ENCODE measurements at regions not wholly inside any gene's neighbourhood (a gene's known extent, or its start where the extent isn't known, plus 50 kb on each side); places are given as distances from the start of the nearest gene placed in this dataset.

DNA sequence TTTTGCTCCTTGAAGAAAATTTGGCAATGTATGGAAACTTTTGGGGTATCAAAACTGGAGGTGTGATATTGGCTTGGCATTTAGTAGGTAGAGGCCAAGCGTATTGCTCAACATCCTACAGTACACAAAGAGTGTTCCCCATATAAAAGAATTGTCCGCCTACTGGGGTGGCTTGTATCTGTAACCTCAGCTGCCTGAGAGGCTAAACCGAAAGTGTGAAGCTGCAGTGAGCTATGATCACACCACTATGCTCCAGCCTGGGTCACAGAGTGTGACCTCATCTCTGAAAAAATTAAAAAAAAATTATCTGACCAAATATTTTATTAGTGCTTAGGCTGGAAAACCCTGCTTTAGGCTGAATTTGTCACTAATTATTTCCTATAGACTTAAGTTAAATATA lies 483.9 kb downstream of the PYDC2 start:
- DNase-seq: no peak
- Histone ChIP-seq H3K36me3 (ENCODE audit: insufficient read depth, low read length) (no peaks in the 10 kb centered on the region), H3K4me1 (ENCODE audit: insufficient read depth, low read length) (no peaks in the 10 kb centered on the region), H3K27ac (ENCODE audit: low read depth, low read length) (no peak overlapping the region), H3K9me3 (ENCODE audit: low read length) (no peaks in the 10 kb centered on the region), H3K4me3 (ENCODE audit: low read length) (no peak overlapping the region), H3K27me3 (ENCODE audit: insufficient read depth, low read length, poor library complexity, severe bottlenecking) (no peaks in the 10 kb centered on the region)
- Mint-ChIP-seq H3K9me3 (peaks cover 0 to 7% (median 3%) of the 10 kb centered on the region in 5 donors), H3K4me3 (no peak overlapping the region), H3K4me1 (no peaks in the 10 kb centered on the region), H3K27me3 (no peaks in the 10 kb centered on the region), H3K36me3 (no peaks in the 10 kb centered on the region), H3K27ac (no peak overlapping the region)
- POLR2A ChIA-PET: no interaction called here
- CTCF ChIA-PET: no interaction called here

DNA sequence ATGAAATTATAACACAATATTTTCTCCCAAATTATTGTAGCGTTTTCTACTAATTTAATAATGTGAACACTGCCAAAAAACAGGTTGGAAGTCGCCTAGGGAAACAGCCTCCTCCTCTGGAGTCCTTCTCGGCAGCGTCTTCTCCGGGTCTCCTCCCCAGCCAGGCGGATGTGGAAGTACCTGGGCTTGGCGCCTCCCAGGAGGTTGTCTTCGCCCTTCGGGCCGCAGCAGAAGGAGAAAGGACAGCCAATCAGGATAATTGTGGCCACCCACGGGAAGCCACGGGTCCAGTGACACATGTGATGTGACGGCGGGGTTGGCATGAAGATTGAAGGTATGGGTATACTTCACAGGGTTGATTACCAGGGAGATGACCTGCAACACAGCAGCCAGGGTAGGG lies 491.2 kb downstream of the PYDC2 start:
- POLR2A ChIA-PET: no interaction called here
- H3K4me3 Mint-ChIP-seq: no peak overlapping the region
- Histone ChIP-seq H3K27me3 (ENCODE audit: insufficient read depth, low read length, poor library complexity, severe bottlenecking) (no peaks in the 10 kb centered on the region), H3K4me1 (ENCODE audit: insufficient read depth, low read length) (no peaks in the 10 kb centered on the region), H3K36me3 (ENCODE audit: insufficient read depth, low read length) (no peaks in the 10 kb centered on the region), H3K9me3 (ENCODE audit: low read length) (no peaks in the 10 kb centered on the region), H3K27ac (ENCODE audit: low read depth, low read length) (no peak overlapping the region), H3K4me3 (ENCODE audit: low read length) (no peak overlapping the region)
- CTCF ChIA-PET: no interaction called here
- no peaks in the 10 kb centered on the region for H3K36me3 Mint-ChIP-seq
- DNase-seq: no peak
- H3K4me1 Mint-ChIP-seq: no peaks in the 10 kb centered on the region
- peaks cover 0 to 6% (median 2%) of the 10 kb centered on the region in 5 donors for H3K9me3 Mint-ChIP-seq
- no peak overlapping the region for H3K27ac Mint-ChIP-seq
- no peaks in the 10 kb centered on the region for H3K27me3 Mint-ChIP-seq

DNA sequence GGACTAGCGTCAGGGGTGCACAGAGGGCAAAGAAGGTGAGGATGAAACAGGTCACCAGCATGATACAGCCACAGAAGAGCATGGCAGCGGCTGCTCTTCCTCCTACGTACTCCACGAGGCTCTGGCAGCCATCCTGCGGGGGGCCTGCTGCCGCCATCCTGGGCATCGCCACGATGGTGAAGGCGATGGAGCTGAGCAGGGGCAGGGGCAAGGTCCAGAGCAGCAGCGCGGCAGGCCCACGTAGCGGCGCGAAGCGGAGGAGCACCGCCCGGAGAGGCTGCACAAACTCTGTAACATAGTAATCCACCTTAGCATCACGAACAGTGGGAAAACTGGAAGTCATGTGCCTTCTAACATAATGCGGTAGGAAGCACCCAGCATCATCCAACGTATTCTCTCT lies 491.6 kb downstream of the PYDC2 start:
- DNase-seq: no peak
- Histone ChIP-seq H3K9me3 (ENCODE audit: low read length) (no peaks in the 10 kb centered on the region), H3K27me3 (ENCODE audit: insufficient read depth, low read length, poor library complexity, severe bottlenecking) (no peaks in the 10 kb centered on the region), H3K4me3 (ENCODE audit: low read length) (no peak overlapping the region), H3K27ac (ENCODE audit: low read depth, low read length) (no peak overlapping the region), H3K36me3 (ENCODE audit: insufficient read depth, low read length) (no peaks in the 10 kb centered on the region), H3K4me1 (ENCODE audit: insufficient read depth, low read length) (no peaks in the 10 kb centered on the region)
- Mint-ChIP-seq H3K27ac (no peak overlapping the region), H3K36me3 (no peaks in the 10 kb centered on the region), H3K9me3 (peaks cover 0 to 6% (median 2%) of the 10 kb centered on the region in 5 donors), H3K27me3 (no peaks in the 10 kb centered on the region), H3K4me1 (no peaks in the 10 kb centered on the region), H3K4me3 (no peak overlapping the region)
- CTCF ChIA-PET: no interaction called here
- POLR2A ChIA-PET: no interaction called here

DNA sequence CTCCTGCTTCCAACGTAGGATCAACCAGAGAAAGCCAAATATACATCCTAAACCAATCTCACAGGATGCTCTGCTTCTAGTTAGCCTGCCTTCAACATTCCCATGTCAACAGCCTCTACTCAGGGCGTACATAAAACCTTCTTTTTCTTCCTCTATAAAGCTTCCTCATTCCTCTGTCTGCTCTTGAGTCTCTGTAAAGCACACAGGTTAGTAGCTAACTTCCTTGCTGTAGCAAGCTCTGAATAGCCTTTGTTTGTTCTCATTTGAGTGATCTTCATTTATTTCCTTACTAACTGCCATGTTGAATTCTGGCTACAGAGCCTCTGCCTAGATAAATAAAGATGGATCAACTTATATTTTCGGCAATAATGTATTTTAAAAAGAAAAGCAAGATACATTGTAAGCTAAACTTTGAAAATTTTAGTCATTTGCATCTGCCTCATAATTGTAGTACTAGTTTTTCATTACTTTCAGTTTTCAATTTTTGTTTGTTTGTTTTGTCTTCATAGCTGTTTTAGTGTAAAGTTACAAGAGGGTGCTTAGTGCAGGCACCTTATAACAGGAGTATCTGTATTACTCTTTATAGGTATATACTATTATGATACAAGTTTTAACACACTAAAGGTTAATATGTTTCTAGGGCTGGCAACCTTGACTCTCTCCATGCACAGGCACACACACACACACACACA lies 498.2 kb downstream of the PYDC2 start:
- Mint-ChIP-seq H3K36me3 (no peaks in the 10 kb centered on the region), H3K9me3 (peaks cover 0 to 10% (median 3%) of the 10 kb centered on the region in 5 donors), H3K4me3 (no peak overlapping the region), H3K4me1 (no peaks in the 10 kb centered on the region), H3K27ac (no peak overlapping the region), H3K27me3 (no peaks in the 10 kb centered on the region)
- CTCF ChIA-PET: no interaction called here
- Histone ChIP-seq H3K36me3 (ENCODE audit: insufficient read depth, low read length) (no peaks in the 10 kb centered on the region), H3K4me3 (ENCODE audit: low read length) (no peak overlapping the region), H3K9me3 (ENCODE audit: low read length) (no peaks in the 10 kb centered on the region), H3K27me3 (ENCODE audit: insufficient read depth, low read length, poor library complexity, severe bottlenecking) (no peaks in the 10 kb centered on the region), H3K27ac (ENCODE audit: low read depth, low read length) (no peak overlapping the region), H3K4me1 (ENCODE audit: insufficient read depth, low read length) (no peaks in the 10 kb centered on the region)
- no peak for DNase-seq
- POLR2A ChIA-PET: no interaction called here

DNA sequence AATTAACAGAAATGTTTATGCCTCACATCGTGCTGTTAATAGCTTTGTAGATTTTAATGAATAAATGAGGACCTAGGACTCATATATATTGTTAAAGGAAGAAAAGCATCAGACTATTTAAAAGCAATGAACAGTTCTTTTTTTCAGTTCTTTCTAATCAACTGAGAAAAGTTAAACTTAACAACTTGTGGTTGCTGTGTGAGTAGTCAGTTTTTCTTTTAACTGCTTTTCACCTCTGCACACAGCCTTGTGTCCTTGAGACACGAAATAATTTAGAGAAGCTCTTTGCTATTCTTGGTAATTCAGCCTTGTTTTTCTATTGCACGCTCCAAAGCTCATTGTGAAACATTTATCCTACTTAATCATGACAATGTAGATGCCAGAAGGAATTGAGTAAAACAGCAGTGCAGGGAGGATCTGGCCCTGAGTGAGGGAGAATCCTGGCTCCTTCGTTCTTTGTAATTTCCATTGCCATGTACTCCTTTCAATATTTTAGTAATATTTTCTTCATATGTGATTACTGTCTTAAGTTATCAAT lies 499.0 kb downstream of the PYDC2 start:
- Histone ChIP-seq H3K27ac (ENCODE audit: low read depth, low read length) (no peak overlapping the region), H3K36me3 (ENCODE audit: insufficient read depth, low read length) (no peaks in the 10 kb centered on the region), H3K4me1 (ENCODE audit: insufficient read depth, low read length) (no peaks in the 10 kb centered on the region), H3K27me3 (ENCODE audit: insufficient read depth, low read length, poor library complexity, severe bottlenecking) (no peaks in the 10 kb centered on the region), H3K4me3 (ENCODE audit: low read length) (no peak overlapping the region), H3K9me3 (ENCODE audit: low read length) (no peaks in the 10 kb centered on the region)
- Mint-ChIP-seq H3K4me3 (no peak overlapping the region), H3K4me1 (no peaks in the 10 kb centered on the region), H3K9me3 (peaks cover 0 to 10% (median 3%) of the 10 kb centered on the region in 5 donors), H3K27ac (no peak overlapping the region), H3K27me3 (no peaks in the 10 kb centered on the region), H3K36me3 (no peaks in the 10 kb centered on the region)
- DNase-seq: no peak
- ChIA-PET POLR2A (no interaction called here), CTCF (no interaction called here)

DNA sequence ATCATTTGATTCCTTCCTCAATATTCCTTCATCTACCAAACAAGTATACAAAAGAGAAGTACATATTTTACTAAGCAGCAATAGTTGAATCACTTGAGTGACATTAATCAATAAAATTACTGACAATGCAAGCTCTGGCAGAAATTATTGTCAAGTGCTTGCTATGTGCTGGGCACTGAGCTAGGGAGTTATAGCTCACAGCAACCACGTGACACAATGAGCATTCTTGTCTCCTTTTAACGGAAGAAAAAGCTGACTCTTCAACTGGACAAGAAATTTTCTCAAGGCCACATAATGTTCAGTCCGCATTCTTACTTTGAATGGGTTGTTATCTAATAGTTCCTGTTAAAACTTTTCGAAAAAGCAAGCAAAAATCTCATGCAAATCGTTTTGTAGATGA lies 500.1 kb downstream of the PYDC2 start:
- H3K9me3 Mint-ChIP-seq: peaks cover 0 to 10% (median 3%) of the 10 kb centered on the region in 5 donors
- ChIA-PET POLR2A (no interaction called here), CTCF (no interaction called here)
- no peaks in the 10 kb centered on the region for H3K4me1 ChIP-seq (ENCODE audit: insufficient read depth, low read length)
- no peak for DNase-seq
- no peak overlapping the region for H3K4me3 ChIP-seq (ENCODE audit: low read length)
- no peaks in the 10 kb centered on the region for H3K9me3 ChIP-seq (ENCODE audit: low read length)
- no peaks in the 10 kb centered on the region for H3K36me3 ChIP-seq (ENCODE audit: insufficient read depth, low read length)
- no peaks in the 10 kb centered on the region for H3K36me3 Mint-ChIP-seq
- H3K27me3 Mint-ChIP-seq: no peaks in the 10 kb centered on the region
- H3K27me3 ChIP-seq (ENCODE audit: insufficient read depth, low read length, poor library complexity, severe bottlenecking): no peaks in the 10 kb centered on the region
- H3K27ac ChIP-seq (ENCODE audit: low read depth, low read length): no peak overlapping the region
- H3K4me1 Mint-ChIP-seq: no peaks in the 10 kb centered on the region
- H3K4me3 Mint-ChIP-seq: no peak overlapping the region
- no peak overlapping the region for H3K27ac Mint-ChIP-seq

DNA sequence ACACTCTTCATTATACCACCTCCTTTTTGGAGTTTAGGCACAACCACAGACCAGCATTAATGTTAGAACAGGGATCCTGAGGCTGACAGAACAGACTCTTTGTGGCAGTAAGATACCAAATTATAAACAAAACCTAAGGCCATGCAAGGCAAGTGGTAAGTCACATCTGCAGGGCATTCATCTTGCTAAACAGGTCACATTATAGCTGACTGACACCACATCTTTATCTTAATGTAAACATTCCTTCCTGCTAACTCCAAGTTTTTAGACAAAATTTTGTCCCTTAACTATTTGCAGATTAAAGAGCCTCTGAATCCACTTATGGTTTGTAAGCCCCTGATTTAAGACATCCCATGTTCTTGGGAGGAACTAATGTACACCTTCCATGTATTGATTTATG lies 500.6 kb downstream of the PYDC2 start:
- Histone ChIP-seq H3K4me1 (ENCODE audit: insufficient read depth, low read length) (no peaks in the 10 kb centered on the region), H3K9me3 (ENCODE audit: low read length) (no peaks in the 10 kb centered on the region), H3K4me3 (ENCODE audit: low read length) (no peak overlapping the region), H3K36me3 (ENCODE audit: insufficient read depth, low read length) (no peaks in the 10 kb centered on the region), H3K27me3 (ENCODE audit: insufficient read depth, low read length, poor library complexity, severe bottlenecking) (no peaks in the 10 kb centered on the region), H3K27ac (ENCODE audit: low read depth, low read length) (no peak overlapping the region)
- DNase-seq: no peak
- ChIA-PET CTCF (no interaction called here), POLR2A (no interaction called here)
- Mint-ChIP-seq H3K4me3 (no peak overlapping the region), H3K27ac (no peak overlapping the region), H3K9me3 (peaks cover 0 to 8% (median 0%) of the 10 kb centered on the region in 5 donors), H3K27me3 (no peaks in the 10 kb centered on the region), H3K4me1 (no peaks in the 10 kb centered on the region), H3K36me3 (no peaks in the 10 kb centered on the region)

DNA sequence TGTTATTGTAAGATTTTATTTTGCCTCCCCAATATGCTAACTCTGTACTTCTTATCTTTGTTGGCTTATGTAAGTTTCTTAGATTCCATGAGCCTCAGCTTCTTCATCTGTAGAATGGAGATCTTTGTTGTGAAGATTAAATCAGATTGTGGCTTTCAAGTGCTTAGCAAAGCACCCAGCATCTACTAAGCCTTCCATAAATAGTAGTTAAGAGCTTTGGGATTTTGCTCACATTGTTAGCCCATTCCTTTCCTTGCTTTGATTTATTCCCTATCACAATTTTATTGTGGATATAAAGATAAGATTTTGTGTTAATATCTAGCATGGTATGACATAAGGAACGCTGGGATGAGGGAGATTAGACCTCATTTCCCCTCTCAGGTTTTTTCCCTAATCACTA lies 501.4 kb downstream of the PYDC2 start:
- Mint-ChIP-seq H3K4me1 (no peaks in the 10 kb centered on the region), H3K9me3 (peaks cover 0 to 6% (median 2%) of the 10 kb centered on the region in 5 donors), H3K27ac (no peak overlapping the region), H3K36me3 (no peaks in the 10 kb centered on the region), H3K4me3 (no peak overlapping the region), H3K27me3 (no peaks in the 10 kb centered on the region)
- H3K27me3 ChIP-seq (ENCODE audit: insufficient read depth, low read length, poor library complexity, severe bottlenecking): no peaks in the 10 kb centered on the region
- POLR2A ChIA-PET: no interaction called here
- no peak overlapping the region for H3K27ac ChIP-seq (ENCODE audit: low read depth, low read length)
- no peaks in the 10 kb centered on the region for H3K4me1 ChIP-seq (ENCODE audit: insufficient read depth, low read length)
- CTCF ChIA-PET: no interaction called here
- no peaks in the 10 kb centered on the region for H3K36me3 ChIP-seq (ENCODE audit: insufficient read depth, low read length)
- no peaks in the 10 kb centered on the region for H3K9me3 ChIP-seq (ENCODE audit: low read length)
- DNase-seq: no peak
- H3K4me3 ChIP-seq (ENCODE audit: low read length): no peak overlapping the region

All from CD8-positive, alpha-beta memory T cell (primary cell).